Activated naive CD4-positive, alpha-beta T cell (primary cell): ENCODE measurements at regions not wholly inside any gene's neighbourhood (a gene's known extent, or its start where the extent isn't known, plus 50 kb on each side); places are given as distances from the start of the nearest gene placed in this dataset.

ENCODE experiments used
- DNase-seq, 4 experiments: peaks; one replicate each; lab custom pipeline; 2025; lab: John Stamatoyannopoulos, UW

DNA sequence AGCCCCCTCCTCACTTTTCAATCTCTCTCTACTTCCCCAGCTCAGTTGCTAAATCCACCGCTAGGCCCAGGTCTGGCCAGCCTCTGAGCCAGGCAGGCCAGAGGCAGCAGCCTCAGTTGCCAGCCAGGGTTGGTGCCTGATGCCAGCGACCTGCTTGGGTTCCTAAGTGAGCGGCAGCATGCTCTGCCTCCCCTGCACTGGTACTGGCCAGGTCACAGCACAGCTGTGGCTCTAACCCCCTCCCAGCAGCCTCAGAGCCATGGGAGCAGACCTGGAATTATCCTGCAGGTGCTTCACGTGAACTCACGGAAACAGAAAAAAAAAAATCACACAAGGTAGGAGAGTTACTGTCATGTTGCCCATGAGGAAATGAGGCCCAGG, 82.5 kb upstream of the ATF3 start:
- DNase-seq = no peak

DNA sequence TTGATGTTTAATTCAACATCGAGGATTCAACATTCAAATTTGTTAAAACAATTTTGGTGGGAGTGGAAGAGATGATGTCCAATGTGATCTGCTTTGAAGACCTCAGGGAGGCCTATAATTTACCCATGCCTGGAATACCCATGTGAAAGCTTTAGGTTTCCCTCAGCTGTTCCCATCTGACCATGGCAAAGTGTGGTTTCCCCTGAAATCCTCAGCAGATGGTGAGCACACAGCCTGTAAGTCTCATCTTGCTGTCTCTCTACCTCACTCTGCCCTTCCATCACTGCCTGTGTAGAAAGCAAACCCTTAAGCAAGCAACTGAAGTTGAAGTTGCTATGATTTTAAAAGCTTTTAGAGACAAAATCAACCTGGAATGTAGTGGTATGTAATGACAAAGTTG, 80.1 kb upstream of the ATF3 start:
- DNase-seq = no peak

DNA sequence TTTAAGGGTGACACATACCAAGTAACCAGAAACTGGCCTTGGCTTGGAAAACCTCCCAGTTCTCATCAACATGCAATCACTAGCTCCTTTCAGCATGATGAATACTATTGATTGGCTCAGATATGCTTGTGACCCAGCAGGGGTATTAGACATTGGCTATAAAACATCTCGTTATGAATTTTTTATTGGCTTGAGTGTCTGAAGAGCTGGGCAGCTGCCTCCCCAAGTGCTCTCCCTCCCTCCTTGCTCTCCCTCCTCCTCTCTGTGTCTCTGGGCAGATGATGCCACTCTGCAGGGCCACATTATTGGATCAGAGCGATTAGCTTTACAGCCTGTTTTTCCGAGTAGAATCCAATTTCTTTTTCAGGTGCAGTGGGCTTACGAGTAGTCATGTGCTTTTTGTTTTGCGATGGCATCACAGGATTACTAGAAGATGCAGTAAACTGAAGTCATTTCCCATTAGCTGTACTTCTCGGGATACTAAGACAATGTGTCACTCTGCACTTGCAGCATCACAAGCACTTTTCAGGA, 79.3 kb upstream of the ATF3 start:
- DNase-seq = no peak

DNA sequence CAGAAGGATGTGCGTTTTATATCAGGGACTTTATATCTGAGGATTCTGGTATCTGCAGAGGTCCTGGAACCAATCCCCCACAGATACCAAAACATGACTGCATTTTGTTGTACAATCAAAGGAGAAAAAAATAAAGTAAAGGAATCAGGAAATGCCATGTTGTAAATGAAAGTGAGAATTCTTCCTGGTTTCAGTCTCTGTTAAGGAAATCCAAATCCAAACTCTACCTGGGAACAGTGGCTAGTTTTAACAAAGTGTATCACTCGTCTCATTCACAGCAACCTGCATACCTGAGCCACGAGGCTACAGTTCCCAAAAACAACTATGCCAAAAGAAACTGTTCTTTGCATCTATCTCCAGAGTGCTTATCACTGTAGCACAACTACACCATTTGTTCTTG, 77.3 kb upstream of the ATF3 start:
- DNase-seq = no peak

DNA sequence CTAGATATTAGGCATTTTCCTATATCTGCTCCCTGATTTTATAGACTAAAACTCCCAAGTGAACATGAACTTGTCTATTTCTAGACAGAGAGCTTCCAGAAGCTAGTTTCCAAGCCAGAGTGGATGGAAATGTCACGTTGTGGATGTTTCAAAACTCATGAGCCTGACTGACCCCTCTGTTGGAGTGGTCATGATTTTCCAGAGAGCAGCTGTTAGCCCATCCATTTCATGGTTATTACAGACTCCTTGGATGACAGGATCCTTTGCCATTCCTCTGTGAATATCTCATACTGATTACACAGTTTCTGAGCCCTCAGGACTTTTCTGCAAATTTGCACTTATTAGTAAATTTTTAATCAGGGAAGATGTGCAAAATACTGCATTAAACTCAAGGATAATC, 76.8 kb upstream of the ATF3 start:
- DNase-seq = no peak

DNA sequence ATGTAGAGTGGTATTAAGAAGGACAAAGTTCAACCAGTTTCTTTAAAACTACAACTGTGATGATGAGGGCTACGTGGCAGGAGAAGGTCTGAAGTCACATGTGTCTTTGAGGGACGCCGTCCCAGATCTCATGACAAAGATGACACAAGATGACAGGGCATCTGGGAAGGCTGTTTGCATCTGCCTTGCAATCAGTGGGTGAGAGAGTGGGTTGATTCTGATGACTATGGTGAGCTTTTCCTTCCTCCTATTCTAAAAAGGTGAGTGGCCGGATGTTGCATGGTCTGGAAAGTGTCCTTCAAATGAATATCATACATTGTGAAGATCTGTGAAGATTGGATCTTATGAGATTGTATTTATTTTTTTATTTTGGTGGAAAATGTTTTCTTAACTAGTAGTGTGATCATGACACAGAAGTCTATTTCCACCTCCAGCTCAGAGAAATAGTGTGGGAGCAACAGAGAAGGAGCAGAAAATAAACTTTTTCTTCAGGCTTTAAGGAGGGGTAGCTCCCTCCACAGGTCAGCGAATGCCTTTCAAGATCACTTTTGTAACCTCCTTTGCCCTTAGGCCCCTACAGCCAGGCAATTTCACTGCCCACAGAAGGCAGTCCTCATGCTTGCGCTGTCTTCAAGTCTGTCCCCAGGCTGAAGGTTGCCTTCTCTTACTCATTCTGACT, 76.0 kb upstream of the ATF3 start:
- no peak for DNase-seq

DNA sequence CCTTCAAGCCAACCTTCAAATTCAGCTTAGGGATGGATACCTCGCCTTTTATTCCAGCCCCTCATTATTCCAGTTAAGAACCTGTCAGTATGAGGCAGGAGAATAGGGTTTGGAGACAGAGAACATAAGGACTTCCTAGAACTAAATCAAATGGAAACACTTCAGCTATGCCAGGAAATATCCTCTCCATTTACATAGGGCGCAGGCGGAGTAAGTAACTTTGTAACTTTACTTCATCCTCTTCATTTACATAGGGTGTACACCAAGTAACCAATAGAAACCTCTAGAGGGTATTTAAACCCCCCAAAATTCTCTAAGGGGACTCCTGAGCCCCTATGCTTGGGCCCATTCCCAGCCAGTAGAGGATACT, 75.4 kb upstream of the ATF3 start:
- DNase-seq = no peak

DNA sequence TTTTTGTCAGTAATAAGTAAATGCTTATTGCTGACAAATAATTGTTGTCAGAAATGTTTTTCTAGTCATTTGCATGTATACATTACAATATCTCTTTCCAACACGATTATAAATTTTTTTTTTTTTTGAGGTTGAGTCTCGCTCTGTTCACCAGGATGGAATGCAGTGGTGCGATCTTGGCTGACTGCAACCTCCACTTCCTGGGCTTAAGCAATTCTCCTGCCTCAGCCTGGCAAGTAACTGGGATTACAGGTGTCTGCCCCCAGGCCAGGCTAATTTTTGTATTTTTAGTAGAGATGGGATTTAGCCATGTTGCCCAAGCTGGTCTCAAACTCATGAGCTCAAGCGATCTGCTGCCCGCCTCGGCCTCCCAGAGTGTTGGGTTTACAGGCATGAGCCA, 72.0 kb upstream of the ATF3 start:
- no peak for DNase-seq

DNA sequence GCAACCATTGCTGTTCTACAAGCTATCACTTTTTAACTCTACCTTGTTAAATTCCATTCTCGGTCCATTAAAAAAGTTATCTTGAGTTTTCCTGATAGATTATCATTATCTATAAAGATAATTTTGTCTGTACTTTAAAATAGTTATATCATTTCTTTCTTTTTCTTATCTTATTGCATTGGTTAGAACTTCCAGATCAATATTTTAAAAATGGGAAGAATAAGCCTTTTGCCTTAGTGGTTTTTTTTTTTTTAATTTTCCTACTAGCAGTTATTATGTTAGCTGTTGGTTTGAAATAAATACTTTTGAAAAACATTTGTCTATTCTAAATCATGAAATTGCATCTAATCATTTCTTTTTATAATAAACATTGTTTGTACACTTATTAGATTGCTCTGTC, 71.0 kb upstream of the ATF3 start:
- no peak for DNase-seq

DNA sequence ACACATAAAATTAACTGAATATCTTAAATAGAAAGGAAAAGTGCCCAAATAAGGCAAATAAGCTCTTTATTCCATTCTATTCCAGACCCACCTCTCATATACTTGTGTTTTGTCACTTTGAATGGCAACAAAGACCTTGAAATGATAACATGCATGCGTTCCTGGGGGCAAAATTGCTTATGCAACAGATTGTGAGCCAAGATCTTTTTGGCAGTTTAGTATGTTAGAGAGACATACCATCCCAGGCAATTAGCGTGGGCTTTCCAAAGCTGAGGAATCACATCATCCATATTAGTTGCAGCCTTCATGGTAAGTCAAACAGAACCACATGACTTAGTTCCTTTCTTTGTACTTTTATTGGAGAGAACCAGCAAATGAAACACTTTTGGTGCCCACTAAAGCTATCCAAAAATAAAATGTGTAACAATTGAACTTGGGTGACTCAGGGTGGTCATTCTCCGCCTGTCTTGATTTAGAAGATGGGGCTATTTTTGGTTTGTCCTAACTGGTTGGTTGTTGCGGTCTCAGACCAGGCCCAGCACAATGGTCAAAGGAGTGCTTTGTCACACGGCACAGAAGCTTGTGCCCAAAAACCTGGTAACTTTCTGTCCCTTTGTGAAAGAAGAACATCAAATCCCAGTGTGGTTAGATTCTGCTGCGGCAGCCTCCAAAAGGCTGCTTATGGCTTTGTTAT, 68.7 kb upstream of the ATF3 start:
- DNase-seq = no peak

DNA sequence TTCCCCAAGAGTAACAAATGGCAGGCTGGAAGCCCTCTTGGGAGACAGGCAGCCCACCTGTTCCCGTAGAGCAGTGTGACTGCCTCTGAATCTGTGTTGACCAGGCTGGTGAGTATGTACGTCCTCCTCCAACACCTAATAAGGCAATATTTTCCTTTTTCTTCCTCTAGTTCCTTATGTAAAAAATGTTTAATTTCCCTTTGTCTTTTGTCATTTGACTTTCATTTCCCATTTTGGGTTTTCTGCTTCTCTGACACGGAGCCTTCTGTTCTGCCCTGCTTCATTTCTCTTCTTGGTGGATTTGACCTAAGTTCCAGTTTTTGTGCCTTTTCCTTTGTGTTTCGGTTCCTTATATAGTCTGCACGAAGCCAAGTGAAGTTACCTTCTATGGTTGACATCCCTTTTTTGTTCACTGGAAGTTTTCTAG, 65.8 kb upstream of the ATF3 start:
- DNase-seq = no peak

DNA sequence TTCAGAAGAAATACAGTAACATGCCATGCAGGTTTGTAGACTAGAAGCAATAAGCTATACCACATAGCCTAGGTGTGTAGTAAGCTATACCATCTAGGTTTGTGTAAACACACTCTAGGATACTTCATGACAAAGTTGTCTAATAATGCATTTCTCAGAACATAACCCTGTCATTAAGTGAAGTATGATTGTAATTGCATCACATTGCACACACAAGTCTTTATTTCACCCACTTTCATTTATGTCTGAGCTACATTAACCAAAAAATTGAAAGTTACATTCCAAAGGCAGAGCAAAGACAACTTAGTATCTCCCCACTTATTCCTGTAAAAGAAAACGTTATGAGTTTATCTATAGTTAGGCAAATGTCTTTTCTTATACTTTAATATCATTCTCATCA, 64.5 kb upstream of the ATF3 start:
- no peak for DNase-seq

DNA sequence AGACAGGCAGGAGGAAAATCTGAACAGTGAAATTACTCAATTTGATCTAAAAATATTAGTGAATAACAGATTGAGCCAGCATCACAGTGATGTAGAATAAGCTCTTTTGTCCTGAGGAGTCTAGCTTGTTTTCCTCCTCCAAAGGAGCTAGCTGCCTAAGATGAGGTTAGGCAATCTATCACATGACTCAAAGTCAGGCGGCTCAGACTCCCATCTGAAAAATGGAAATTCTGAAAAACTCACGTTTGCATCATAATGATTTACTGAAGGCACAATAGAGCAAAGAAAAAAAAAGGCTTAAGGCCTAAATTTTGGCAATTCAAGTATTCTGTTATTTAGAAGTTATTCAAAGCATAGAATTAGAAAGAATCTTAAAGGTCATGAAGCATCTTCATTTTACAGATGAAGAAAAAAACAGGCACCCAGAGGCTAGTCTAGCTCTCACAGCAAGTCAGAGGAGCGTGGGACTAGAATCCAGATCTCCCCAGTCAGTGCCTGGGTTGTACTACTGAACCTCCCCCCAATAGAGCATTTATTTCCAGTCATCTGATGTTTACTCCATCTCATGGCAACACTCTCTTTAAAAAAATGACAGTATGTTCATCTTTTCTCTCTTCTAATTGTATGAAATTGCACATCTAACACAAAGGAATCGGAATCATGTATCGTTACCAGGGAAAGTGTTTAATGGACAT, 62.5 kb upstream of the ATF3 start:
- DNase-seq = no peak

DNA sequence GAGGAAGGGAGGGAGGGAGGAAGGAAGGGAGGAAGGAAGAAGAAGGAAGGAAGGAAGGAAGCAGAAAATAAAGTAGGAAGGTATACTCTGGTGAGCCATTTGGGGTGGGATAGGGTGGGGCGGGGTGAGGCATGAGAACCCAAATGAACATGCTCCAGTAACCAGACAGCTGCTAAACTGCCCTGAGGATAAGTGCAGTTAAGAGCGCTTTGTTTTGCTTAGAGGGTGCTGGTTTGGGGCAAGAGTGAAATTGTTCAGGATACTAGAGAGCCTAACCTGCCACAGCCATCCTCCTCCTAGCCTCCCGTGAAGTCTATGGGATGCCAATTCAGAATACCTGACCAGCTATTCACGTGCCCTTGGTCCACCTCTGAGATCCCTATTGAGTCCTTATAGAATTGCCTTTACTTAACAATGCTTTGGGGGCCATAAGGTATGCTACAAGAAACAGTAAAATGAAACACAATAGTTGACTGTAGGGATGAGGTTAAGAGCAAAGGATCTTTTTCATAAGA, 59.0 kb upstream of the ATF3 start:
- DNase-seq = no peak

DNA sequence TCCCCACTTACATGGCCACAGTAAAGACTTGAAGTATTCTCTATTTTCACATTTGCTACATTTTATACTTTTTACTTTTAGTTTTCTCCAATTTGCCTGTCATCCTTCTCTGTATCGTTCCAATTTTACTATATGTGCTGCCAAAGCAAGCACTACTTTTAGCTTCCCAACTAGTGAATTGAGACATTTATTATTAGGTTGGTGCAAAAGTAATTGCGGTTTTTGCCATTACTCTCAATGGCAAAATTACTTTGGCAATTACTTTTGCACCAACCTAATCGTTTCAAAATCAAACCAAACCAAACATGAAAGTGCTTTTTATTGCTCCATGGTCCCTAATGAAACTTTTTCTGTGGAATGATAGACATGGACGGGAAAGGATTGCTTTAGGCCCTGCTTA, 56.6 kb upstream of the ATF3 start:
- no peak for DNase-seq

DNA sequence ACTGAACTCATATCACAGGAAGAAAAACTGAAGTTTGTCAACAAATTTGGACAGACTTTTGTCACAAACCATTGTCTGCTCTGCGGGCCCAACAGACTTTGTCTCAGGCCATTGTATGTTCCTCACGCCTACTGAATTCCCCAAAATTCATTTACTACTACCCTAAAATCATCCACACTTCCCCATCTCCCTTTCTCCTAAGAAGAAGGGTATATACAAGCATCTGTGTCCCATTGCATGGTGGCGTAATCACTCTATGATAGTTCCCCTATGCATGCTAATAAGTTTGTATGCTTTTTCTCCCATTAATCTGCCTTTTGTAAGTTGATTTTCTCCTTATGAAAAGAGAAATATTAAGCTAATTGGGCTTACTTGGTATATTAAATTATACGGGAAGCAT, 54.9 kb upstream of the ATF3 start:
- no peak for DNase-seq

DNA sequence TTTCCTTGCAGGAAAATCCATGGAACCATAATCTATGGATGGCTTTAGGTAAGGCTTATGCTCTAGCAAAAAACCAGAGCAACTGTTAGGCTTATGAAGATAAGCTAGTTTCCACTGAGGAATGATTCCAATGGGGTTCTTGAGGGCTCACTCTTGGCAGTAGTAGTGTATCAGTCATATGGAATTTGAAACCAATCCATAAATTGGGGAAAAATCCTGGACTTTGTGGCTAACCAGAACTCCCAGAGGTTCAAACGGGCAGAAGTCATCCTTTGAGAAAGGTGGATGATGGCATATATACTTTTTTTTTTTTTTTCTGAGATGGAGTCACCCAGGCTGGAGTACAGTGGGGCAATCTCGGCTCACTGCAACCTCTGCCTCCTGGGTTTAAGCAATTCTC, 54.2 kb upstream of the ATF3 start:
- no peak for DNase-seq

DNA sequence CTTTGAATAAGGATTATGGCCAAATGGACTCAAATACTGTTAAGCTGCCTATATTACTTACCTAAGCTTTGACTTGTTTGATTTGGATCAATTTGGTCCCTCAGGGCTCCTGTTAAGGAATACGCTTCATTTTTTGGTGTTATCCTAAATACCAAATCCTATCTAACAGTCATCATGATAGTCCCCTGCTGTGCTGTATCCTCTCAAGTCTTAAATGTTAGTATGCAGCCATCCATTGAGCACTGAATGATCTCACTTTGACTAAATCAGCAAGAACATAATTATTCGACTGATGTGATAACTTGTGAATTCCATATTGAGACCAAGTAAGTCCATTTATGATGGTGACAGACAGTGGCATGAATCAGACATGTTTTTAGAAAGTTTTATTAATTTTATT, 53.1 kb upstream of the ATF3 start:
- no peak for DNase-seq

DNA sequence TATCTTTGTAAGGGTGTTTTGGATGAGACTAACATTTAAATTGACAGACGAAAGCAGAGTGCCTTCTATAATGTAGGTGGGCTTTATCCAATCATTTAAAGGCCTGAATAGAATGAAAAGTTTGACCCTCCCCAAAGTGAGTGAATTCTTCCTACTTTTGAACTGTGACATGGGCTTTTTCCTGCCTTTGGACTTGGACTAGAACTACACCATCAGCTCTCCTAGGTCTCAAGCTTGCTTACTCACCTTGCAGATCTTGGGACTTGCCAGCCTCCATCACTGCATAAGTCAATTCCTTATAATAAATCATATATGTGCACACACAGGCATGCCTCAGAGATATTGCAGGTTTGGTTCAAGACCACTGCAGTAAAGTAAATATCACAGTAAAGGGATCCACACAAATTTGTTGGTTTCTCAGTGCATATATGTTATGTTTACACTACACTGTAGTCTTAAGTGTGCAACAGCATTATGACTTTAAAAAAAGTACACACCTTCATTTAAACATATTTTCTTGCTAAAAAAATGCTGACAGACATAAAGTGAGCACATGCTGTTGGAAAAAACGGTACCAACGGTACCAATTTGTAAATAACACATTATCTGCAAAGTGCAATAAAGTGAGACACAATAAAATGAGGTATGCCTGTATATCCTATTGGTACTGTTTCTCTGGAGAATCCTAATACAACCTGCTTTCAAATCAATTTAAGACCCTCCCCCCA, 51.6 kb upstream of the ATF3 start:
- no peak for DNase-seq

DNA sequence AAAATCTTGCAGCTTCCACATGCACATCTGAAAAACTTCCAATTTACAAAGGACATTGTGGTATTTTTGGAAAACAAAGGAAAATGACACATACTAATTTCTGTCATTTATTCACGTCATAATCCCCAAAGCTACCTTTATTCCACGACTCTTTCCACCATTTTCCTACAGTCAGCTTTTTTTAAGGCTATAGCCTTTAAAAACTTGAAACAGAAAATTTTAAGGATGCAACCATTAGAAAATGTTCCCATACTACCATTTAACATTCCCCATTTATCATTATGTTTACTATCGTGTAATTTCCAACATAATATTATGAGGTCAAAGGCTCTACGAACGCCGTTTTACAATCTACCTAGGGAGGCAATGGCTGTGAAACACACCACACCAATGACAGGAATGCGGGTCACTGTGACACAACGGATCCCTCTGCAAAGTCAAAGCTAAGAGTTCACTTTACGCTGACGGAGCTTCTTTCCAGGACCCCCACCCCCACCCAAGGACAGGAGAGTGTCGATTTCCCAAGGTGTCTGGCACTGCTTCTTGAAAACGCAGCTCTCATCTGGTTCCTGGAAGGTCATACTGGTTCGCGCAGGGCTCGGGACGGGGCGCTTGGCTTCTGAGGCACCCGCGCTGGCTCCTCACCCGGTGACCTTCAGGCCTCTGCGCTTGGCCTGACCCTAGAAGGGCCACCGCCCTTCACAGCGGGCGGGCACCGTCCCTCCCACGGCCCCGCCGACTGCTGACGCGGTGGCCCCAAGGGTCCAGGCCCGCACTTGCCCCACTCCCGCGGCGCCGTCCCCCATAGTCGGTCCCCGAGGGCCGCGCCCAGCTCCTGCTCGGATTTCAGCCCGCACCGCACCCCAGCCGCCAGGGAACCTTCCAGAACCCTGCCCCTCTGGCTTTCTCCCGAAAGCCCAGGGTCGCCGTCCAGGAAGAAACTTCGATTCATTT, 50.5 kb upstream of the ATF3 start:
- peak in 1 of 4 experiments; percentile 47 for DNase-seq
